ENCODE measurements at regions not wholly inside any gene's neighbourhood (a gene's known extent, or its start where the extent isn't known, plus 50 kb on each side); places are given as distances from the start of the nearest gene placed in this dataset.

DNA sequence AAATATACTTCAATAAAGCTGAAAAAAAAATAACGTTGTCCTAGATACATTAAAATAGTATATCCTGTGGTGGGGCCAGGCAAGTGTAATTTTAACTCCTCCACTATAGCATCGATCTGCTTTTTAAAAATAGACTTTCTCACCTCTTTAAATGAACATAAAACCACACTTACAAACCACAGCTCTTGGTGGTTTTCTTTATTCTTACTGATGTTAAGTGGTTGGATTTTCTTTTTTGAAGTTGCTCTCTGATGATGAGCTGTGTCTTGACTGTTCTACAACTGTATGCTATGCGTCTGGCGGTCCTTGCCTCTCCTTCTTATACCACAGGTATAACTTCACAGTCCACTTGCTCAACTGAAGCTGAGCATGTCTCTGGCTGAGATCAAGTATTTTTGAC is 721.5 kb upstream of the KLHL1 start:
- TF ChIP-seq, protein P1, sequence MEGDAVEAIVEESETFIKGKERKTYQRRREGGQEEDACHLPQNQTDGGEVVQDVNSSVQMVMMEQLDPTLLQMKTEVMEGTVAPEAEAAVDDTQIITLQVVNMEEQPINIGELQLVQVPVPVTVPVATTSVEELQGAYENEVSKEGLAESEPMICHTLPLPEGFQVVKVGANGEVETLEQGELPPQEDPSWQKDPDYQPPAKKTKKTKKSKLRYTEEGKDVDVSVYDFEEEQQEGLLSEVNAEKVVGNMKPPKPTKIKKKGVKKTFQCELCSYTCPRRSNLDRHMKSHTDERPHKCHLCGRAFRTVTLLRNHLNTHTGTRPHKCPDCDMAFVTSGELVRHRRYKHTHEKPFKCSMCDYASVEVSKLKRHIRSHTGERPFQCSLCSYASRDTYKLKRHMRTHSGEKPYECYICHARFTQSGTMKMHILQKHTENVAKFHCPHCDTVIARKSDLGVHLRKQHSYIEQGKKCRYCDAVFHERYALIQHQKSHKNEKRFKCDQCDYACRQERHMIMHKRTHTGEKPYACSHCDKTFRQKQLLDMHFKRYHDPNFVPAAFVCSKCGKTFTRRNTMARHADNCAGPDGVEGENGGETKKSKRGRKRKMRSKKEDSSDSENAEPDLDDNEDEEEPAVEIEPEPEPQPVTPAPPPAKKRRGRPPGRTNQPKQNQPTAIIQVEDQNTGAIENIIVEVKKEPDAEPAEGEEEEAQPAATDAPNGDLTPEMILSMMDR (IDR thresholded peaks at IDR 0.05; ENCODE audit: borderline replicate concordance, extremely low read depth, low read length, poor library complexity, severe bottlenecking) = no peak
- TF ChIP-seq EZH2 (IDR thresholded peaks at IDR 0.05; ENCODE audit: borderline replicate concordance, low read depth, low read length, severe bottlenecking) = no peak

All from DND-41 (cell line).